NCI-H2029 (cell line): ENCODE measurements at regions not wholly inside any gene's neighbourhood (a gene's known extent, or its start where the extent isn't known, plus 50 kb on each side); places are given as distances from the start of the nearest gene placed in this dataset.
"Not testable (repeated sequence)": the region's sequence is repeated elsewhere in the genome, so short reads cannot be mapped to it uniquely, and the experiment has no call there.

ENCODE experiments used
- DNase-seq: peaks from one replicate; lab custom pipeline; 2025; lab: John Stamatoyannopoulos, UW

GRCh38 chr1:76687307-76688175 lies 179.7 kb upstream of the ST6GALNAC5 start:
- no peak for DNase-seq

GRCh38 chr1:76690766-76691165 lies 176.5 kb upstream of the ST6GALNAC5 start:
- DNase-seq = no peak

- no peak for DNase-seq
These were observed 171.7 kb upstream of the ST6GALNAC5 start for GRCh38 chr1:76695535-76695934.

DNA sequence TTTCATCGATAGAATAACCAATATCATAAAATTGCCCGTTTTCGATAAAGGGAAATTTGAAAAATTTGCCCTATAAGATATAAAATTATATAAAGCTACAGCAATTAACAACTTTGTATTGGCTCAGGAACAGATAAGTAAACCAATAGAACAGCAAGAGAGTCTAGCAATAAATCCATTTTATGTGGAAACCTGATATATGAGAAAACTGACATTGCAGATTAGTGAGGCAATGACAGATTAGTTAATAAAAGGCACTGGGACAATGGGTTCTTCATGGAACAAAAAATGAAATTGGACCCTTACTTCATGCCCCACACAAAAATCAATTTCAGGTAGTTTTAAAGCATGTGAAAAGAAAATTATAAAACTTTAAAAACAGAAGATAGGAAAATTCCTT lies 169.9 kb upstream of the ST6GALNAC5 start:
- no peak for DNase-seq

DNA sequence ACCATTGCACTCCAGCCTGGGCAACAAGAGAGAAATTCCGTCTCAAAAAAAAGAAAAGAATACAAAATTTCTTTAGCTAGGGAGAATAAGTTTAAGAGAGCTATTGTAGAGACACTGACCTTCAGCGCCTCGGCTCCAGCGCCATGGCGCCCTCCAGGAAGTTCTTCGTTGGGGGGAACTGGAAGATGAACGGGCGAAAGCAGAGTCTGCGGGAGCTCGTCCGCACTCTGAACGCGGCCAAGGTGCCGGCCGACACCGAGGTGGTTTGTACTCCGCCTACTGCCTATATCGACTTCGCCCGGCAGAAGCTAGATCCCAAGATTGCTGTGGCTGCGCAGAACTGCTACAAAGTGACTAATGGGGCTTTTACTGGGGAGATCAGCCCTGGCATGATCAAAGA lies 167.6 kb upstream of the ST6GALNAC5 start:
- not testable (repeated sequence) for DNase-seq

DNA sequence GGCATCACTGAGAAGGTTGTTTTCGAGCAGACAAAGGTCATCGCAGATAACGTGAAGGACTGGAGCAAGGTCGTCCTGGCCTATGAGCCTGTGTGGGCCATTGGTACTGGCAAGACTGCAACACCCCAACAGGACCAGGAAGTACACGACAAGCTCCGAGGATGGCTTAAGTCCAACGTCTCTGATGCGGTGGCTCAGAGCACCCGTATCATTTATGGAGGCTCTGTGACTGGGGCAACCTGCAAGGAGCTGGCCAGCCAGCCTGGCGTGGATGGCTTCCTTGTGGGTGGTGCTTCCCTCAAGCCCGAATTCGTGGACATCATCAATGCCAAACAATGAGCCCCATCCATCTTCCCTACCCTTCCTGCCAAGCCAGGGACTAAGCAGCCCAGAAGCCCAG lies 167.1 kb upstream of the ST6GALNAC5 start:
- DNase-seq = not testable (repeated sequence)

DNA sequence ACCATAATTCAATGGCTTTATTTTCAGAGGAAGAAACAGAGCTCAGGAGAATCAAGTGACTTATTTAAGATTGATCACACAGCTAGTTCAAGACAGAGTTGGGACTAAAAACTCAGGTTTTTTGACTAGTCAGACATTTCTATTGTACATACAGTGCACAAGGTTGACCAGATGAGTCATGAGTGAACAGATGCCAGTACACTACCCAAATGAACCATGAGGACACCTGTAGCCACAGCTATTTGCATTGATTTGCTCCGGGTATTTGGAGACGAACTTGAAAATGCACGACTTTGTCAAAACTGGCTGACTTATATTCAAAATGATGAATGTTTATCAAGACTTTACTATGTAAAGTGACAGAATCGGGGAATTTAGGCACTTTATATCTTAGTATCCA lies 161.7 kb upstream of the ST6GALNAC5 start:
- no peak for DNase-seq

GRCh38 chr1:76713535-76713934 lies 153.7 kb upstream of the ST6GALNAC5 start:
- no peak for DNase-seq

DNA sequence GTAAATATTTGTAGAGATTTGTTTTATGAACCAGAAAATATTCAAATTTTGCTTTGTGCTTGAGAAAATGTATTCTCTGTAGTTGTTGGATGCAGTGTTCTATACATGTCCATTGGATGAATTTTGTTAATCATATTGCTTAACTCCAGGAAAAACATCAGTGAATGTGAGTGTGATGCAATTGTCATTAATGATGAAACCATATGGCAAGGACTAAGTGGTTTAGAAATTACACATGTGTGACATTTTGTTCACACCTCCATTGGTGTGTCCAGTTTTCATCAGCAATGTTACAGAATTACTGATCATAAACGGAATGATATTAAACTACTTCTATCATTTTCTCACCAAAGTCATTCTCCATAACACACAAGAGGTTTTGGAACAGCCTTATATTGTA lies 151.8 kb upstream of the ST6GALNAC5 start:
- DNase-seq = no peak

- DNase-seq = no peak
These were observed 143.3 kb upstream of the ST6GALNAC5 start for GRCh38 chr1:76723949-76724348.

GRCh38 chr1:76724816-76725215 lies 142.5 kb upstream of the ST6GALNAC5 start:
- no peak for DNase-seq

DNA sequence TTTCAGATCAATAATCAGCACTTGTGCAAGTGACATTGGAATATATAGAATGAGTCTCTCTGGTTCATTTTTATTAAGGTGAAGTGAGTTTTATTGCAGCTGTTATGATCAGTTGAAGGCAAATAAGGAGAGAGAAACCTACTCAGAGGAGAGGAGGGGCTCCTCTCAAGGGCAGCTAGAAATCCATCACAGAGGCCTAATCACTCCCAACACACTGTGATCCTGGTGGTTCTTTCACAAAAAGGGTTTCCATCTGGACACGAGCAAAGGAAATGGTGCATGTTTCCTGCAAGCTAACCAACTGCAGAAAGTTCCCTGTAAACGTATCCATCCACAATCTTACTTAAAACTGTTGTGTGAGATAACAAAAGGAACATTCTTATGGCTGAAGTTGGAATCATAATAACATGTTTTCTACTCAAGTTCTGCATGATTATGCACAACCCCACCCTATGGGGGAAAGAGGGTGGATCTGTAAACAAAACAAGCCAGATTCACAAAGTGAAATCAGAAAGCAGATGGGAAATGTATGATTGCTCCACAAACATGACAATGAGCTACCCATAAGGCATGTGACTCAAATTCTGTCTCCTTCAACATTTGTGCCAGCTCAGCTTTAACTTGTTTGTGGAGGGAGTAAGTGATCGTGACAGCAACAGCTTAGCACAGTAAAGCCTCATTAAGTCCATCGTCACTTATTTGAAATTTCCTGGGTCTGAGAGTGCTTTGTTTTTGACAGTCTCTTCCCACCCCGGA lies 141.2 kb upstream of the ST6GALNAC5 start:
- DNase-seq = no peak

GRCh38 chr1:76727520-76727919 lies 139.8 kb upstream of the ST6GALNAC5 start:
- DNase-seq = no peak

- no peak for DNase-seq
These were observed 138.1 kb upstream of the ST6GALNAC5 start for GRCh38 chr1:76729142-76729541.

- no peak for DNase-seq
These were observed 137.3 kb upstream of the ST6GALNAC5 start for GRCh38 chr1:76730027-76730426.

GRCh38 chr1:76738355-76738754 lies 128.9 kb upstream of the ST6GALNAC5 start:
- not testable (repeated sequence) for DNase-seq

DNA sequence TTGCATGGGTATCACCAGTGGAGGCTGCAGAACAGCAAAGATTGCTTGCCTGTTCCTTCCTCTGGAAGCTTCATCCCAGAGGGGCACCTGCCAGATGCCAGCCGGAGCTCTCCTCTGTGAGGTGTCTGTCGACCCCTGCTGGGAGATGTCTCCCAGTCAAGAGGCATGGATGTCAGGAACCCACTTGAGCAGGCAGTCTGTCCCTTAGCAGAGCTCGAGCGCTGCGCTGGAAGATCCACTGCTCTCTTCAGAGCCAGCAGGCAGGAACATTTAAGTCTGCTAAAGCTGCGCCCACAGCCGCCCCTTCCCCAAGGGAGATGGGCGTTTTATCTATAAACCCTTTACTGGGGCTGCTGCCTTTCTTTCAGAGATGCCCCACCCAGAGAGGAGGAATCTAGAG lies 126.3 kb upstream of the ST6GALNAC5 start:
- not testable (repeated sequence) for DNase-seq

DNA sequence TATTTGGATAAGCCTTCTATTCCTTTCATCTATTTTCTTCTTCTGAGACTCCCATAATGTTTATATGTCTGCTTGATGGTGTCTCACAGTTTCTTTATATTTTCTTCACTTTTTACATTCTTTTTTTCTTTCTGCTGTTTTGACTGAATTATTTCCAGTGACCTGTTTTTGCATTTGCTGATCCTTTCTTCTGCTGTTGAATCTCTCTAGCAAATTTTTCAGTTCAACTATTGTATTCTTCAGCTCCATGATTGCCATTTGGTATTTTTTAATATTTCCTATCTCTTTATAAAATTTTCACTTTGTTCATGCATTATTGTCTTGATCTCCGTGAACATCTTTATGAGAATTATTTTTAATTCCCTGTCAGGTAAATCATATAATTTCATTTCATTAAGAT lies 122.3 kb upstream of the ST6GALNAC5 start:
- DNase-seq = no peak

GRCh38 chr1:76746206-76746605 lies 121.1 kb upstream of the ST6GALNAC5 start:
- no peak for DNase-seq

DNA sequence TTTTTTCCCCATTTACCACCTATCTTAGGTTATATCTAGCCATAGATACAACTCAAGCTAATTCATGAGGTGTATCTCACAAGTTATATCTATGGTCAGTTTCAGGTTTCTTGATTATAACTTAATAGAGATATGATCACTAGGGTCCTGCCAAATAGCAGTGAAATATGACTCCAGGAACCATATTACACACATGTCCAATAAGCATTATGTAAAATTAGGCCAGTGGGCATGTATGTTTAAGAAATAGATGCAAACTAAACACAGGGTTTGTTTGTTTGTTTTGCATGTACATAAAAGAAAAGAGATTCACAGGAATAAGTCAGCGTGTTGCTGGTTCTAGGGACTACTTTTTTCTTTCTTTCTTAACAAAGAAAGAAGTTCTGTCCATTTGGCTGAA lies 112.5 kb upstream of the ST6GALNAC5 start:
- no peak for DNase-seq

DNA sequence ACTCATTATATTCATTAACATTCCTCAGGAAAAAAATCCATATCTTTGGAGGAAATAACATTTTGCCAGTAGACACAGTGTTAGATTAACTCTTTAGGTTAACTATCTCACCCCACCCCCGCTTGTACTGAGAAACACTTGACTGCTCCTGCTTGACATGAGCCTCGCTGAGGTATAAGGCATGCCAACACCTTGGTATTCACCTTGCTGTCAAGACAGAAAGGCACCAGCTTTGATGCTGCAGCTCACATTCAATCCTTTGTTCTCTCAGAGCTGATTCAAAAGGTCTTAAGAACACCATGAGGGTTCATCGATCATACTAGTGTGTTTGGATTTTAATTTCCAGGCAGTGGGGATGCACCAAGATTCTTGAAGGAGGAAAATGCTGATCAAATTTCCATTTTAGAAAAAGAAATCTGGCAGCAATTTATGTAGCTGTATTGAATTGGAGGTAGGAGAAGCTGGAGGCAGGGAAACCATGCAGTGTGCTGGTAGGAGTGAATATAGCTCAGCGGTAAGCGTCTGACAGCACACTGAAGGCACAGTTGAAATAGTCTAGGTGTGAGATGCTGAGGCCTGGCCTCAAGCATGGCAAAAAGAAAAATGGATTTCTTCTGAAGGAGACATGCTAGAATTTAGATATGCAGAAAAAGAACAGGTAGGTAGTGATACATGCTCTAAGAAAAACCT lies 108.0 kb upstream of the ST6GALNAC5 start:
- DNase-seq = no peak

- peak; percentile 86 for DNase-seq
These were observed 107.3 kb upstream of the ST6GALNAC5 start for GRCh38 chr1:76759950-76760349.

DNA sequence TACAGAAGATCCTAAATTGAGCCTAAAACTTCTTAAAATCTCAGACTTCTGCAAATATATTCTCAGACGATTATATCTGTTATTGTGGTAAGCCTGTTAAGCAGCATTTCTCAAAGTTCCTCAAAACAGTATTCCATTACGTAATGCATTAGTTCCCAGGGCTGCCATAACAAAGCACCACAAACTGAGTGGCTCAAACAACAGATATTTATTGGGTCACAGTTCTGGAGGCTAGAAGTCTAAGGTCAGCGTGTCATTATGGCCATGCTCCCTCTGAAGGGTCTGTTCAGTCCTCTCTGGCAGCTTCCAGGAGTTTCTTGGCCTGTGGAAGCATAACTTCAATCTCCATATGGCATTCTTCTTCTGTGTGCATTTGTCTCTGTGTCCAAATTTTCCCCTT lies 103.5 kb upstream of the ST6GALNAC5 start:
- DNase-seq = no peak
